ENCODE measurements at regions not wholly inside any gene's neighbourhood (a gene's known extent, or its start where the extent isn't known, plus 50 kb on each side); places are given as distances from the start of the nearest gene placed in this dataset.

DNA sequence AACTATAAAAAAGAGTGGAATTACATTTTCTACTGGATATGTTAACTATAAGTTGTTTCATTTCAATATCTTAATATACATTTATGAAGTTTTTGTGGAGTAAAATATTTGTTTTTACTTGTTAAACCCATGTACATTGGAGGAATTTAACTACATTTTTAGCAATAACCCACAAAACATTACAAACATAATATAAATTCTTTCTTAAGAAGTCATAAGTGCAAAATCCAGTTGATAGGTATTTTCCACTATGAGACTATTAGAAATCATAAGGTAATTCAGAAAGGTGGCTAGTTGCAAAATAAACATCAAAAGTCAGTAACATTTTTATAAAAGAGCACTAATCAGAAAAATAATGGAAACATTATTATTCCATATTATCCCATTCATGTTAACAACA is 73.9 kb upstream of the RRP15 start:
- no peak for DNase-seq (ENCODE audit: low read depth in 1 of 2, low spot score in 1 of 2)
- H3K4me3 ChIP-seq (replicated peaks; ENCODE audit: insufficient read depth, low read length): no peak overlapping the region
- TF ChIP-seq, protein P1, sequence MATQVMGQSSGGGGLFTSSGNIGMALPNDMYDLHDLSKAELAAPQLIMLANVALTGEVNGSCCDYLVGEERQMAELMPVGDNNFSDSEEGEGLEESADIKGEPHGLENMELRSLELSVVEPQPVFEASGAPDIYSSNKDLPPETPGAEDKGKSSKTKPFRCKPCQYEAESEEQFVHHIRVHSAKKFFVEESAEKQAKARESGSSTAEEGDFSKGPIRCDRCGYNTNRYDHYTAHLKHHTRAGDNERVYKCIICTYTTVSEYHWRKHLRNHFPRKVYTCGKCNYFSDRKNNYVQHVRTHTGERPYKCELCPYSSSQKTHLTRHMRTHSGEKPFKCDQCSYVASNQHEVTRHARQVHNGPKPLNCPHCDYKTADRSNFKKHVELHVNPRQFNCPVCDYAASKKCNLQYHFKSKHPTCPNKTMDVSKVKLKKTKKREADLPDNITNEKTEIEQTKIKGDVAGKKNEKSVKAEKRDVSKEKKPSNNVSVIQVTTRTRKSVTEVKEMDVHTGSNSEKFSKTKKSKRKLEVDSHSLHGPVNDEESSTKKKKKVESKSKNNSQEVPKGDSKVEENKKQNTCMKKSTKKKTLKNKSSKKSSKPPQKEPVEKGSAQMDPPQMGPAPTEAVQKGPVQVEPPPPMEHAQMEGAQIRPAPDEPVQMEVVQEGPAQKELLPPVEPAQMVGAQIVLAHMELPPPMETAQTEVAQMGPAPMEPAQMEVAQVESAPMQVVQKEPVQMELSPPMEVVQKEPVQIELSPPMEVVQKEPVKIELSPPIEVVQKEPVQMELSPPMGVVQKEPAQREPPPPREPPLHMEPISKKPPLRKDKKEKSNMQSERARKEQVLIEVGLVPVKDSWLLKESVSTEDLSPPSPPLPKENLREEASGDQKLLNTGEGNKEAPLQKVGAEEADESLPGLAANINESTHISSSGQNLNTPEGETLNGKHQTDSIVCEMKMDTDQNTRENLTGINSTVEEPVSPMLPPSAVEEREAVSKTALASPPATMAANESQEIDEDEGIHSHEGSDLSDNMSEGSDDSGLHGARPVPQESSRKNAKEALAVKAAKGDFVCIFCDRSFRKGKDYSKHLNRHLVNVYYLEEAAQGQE (IDR thresholded peaks at IDR 0.05; ENCODE audit: insufficient replicate concordance, low read depth): no peak
- TF ChIP-seq SPI1 (IDR thresholded peaks at IDR 0.05; ENCODE audit: borderline replicate concordance, low read depth) (no peak), POLR2AphosphoS5 (IDR thresholded peaks at IDR 0.05; ENCODE audit: low read depth) (no peak), GABPA (IDR thresholded peaks at IDR 0.05; ENCODE audit: low read depth) (no peak)
- TF ChIP-seq, protein P2, sequence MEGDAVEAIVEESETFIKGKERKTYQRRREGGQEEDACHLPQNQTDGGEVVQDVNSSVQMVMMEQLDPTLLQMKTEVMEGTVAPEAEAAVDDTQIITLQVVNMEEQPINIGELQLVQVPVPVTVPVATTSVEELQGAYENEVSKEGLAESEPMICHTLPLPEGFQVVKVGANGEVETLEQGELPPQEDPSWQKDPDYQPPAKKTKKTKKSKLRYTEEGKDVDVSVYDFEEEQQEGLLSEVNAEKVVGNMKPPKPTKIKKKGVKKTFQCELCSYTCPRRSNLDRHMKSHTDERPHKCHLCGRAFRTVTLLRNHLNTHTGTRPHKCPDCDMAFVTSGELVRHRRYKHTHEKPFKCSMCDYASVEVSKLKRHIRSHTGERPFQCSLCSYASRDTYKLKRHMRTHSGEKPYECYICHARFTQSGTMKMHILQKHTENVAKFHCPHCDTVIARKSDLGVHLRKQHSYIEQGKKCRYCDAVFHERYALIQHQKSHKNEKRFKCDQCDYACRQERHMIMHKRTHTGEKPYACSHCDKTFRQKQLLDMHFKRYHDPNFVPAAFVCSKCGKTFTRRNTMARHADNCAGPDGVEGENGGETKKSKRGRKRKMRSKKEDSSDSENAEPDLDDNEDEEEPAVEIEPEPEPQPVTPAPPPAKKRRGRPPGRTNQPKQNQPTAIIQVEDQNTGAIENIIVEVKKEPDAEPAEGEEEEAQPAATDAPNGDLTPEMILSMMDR (IDR thresholded peaks at IDR 0.05; ENCODE audit: insufficient read depth, low read length): no peak
- H3K27ac ChIP-seq (replicated peaks): no peak overlapping the region
- no peaks in the 10 kb centered on the region for H3K27me3 ChIP-seq (ENCODE audit: insufficient read depth, poor library complexity, severe bottlenecking)

DNA sequence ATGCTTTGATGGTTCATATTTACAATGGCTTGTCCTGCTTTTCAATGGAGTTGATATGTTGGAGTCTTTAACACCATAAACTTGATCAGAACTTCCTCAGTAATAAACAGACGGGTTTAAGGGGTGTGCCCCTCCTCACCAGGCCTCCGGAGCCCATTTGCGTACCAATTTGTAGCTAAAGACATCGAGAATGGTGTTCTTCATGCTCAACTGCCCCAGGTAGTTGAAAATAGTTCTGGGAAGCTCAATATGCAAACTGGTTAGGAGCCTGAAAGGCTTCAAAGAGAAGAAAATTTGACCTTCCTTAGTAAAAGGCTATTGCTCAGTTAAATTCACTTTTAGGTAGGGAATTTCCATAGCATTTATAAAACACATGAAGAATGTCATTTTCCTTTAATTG is 68.1 kb upstream of the RRP15 start:
- Histone ChIP-seq H3K27ac (replicated peaks) (no peak overlapping the region), H3K27me3 (ENCODE audit: insufficient read depth, poor library complexity, severe bottlenecking) (no peaks in the 10 kb centered on the region), H3K4me3 (replicated peaks; ENCODE audit: insufficient read depth, low read length) (no peak overlapping the region)
- TF ChIP-seq POLR2AphosphoS5 (IDR thresholded peaks at IDR 0.05; ENCODE audit: low read depth): no peak
- no peak for TF ChIP-seq GABPA (IDR thresholded peaks at IDR 0.05; ENCODE audit: low read depth)
- TF ChIP-seq, protein P1 (IDR thresholded peaks at IDR 0.05; ENCODE audit: insufficient replicate concordance, low read depth): no peak
- TF ChIP-seq SPI1 (IDR thresholded peaks at IDR 0.05; ENCODE audit: borderline replicate concordance, low read depth): no peak
- TF ChIP-seq, protein P2 (IDR thresholded peaks at IDR 0.05; ENCODE audit: insufficient read depth, low read length): no peak
- DNase-seq (ENCODE audit: low read depth in 1 of 2, low spot score in 1 of 2): no peak

DNA sequence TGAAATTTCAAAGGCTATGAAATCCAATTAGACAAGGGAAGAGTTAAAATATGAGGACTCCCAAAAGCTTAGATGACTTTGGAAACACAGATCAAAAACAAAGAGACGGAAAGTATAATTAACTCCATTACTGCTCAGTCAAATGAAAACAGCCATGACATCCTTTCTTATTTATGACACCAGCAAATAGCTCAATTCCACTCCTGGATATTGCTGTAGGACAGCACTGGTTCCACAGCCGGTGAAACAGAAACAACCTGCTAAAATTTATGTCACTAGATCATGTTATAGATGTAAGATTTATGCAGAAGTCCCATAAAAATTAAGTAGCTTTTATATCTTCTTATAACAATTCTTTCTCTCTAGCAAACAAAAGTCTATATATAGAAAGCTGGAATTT is 65.6 kb upstream of the RRP15 start:
- Histone ChIP-seq H3K27ac (replicated peaks) (no peak overlapping the region), H3K27me3 (ENCODE audit: insufficient read depth, poor library complexity, severe bottlenecking) (no peaks in the 10 kb centered on the region), H3K4me3 (replicated peaks; ENCODE audit: insufficient read depth, low read length) (no peak overlapping the region)
- TF ChIP-seq, protein P1 (IDR thresholded peaks at IDR 0.05; ENCODE audit: insufficient replicate concordance, low read depth): no peak
- DNase-seq (ENCODE audit: low read depth in 1 of 2, low spot score in 1 of 2): no peak

DNA sequence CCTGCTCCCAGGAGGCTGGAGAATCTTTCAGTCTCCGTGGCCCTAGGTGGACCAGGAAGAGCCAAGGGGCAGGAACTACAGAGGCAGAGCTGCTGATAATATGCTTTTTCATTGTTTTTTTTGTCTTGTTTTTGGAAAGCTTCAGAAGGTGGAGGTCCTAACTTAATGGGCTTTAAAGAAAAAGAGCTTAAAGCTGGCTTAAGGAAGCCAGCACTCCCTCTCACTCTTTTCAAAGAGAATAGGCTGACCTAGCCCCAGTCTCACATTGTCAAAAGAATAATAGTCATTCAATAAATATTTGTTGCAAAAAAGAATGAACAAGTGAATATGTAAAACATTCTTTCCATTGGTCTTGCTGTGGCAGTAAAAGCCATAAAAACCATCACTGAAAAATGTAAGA is 61.0 kb upstream of the RRP15 start:
- Histone ChIP-seq H3K4me3 (replicated peaks; ENCODE audit: insufficient read depth, low read length) (no peak overlapping the region), H3K27ac (replicated peaks) (no peak overlapping the region), H3K27me3 (ENCODE audit: insufficient read depth, poor library complexity, severe bottlenecking) (no peaks in the 10 kb centered on the region)
- TF ChIP-seq SPI1 (IDR thresholded peaks at IDR 0.05; ENCODE audit: borderline replicate concordance, low read depth): no peak
- TF ChIP-seq, protein P2 (IDR thresholded peaks at IDR 0.05; ENCODE audit: insufficient read depth, low read length): no peak
- TF ChIP-seq GABPA (IDR thresholded peaks at IDR 0.05; ENCODE audit: low read depth): no peak
- TF ChIP-seq, protein P1 (IDR thresholded peaks at IDR 0.05; ENCODE audit: insufficient replicate concordance, low read depth): no peak
- TF ChIP-seq POLR2AphosphoS5 (IDR thresholded peaks at IDR 0.05; ENCODE audit: low read depth): no peak
- no peak for DNase-seq (ENCODE audit: low read depth in 1 of 2, low spot score in 1 of 2)
